DND-41 (cell line): ENCODE measurements at regions not wholly inside any gene's neighbourhood (a gene's known extent, or its start where the extent isn't known, plus 50 kb on each side); places are given as distances from the start of the nearest gene placed in this dataset.

Source experiments
- ATAC-seq: fragments of 200-7000 bp; cut with Tn5 transposase; 3 replicates; pipeline ENCODE4 v1.9.1; 2021; ENCODE audit warnings: low read depth; ENCODE audit not compliant: insufficient read depth
- DNase-seq: peaks from one replicate; pipeline ENCODE4 v3.0.0-alpha.2; 2020
- H2AFZ ChIP-seq: 2 replicates; pipeline ENCODE4 v1.6.0; 2012; ENCODE audit warnings: low read depth, low read length
- H3K27ac ChIP-seq: 2 replicates; pipeline ENCODE4 v1.5.1; 2012; ENCODE audit warnings: low read length, inconsistent platforms
- H3K27me3 ChIP-seq: fragments of 200-600 bp; sonication (generic); 2 replicates; pipeline ENCODE4 v1.6.0; 2012; ENCODE audit warnings: low read length, mild to moderate bottlenecking, inconsistent platforms; ENCODE audit not compliant: insufficient read depth, poor library complexity
- H3K36me3 ChIP-seq: 2 replicates; pipeline ENCODE4 v1.5.1; 2012; ENCODE audit warnings: low read length, inconsistent platforms; ENCODE audit not compliant: insufficient read depth
- H3K4me1 ChIP-seq: 2 replicates; pipeline ENCODE4 v1.5.1; 2012; ENCODE audit warnings: mild to moderate bottlenecking, low read length; ENCODE audit not compliant: insufficient read depth
- H3K4me2 ChIP-seq: 2 replicates; pipeline ENCODE4 v1.6.0; 2012; ENCODE audit warnings: mild to moderate bottlenecking, moderate library complexity, low read length, inconsistent platforms; ENCODE audit not compliant: insufficient read depth
- H3K4me3 ChIP-seq, 2 experiments: fragments of 200-600 bp in 1 of 2; shearing (Covaris generic) in 1 of 2; 2 replicates each; pipeline ENCODE4 v1.5.1; 2012 to 2016; ENCODE audit warnings: inconsistent platforms in 2 of 2, low read length in 2 of 2, mild to moderate bottlenecking in 2 of 2, low read depth in 1 of 2, moderate library complexity in 1 of 2
- H3K79me2 ChIP-seq: 2 replicates; pipeline ENCODE4 v1.6.0; 2012; ENCODE audit warnings: low read length, inconsistent platforms; ENCODE audit not compliant: insufficient read depth
- H3K9ac ChIP-seq: 2 replicates; pipeline ENCODE4 v1.6.0; 2012; ENCODE audit warnings: low read depth, mild to moderate bottlenecking, inconsistent platforms, low read length, moderate library complexity
- H3K9me3 ChIP-seq: 2 replicates; pipeline ENCODE4 v1.5.1; 2012; ENCODE audit warnings: low read length, moderate library complexity, mild to moderate bottlenecking, inconsistent platforms; ENCODE audit not compliant: insufficient read depth, severe bottlenecking
- H4K20me1 ChIP-seq: 2 replicates; pipeline ENCODE4 v1.6.0; 2012; ENCODE audit warnings: low read length; ENCODE audit not compliant: insufficient read depth
- CTCF ChIP-seq: IDR thresholded peaks from 2 replicates; pipeline ENCODE4 v1.5.1; 2012; ENCODE audit warnings: borderline replicate concordance, low read length, moderate library complexity, mild to moderate bottlenecking; ENCODE audit not compliant: poor library complexity, severe bottlenecking; ENCODE audit errors: extremely low read depth
- EZH2 ChIP-seq: IDR thresholded peaks from 3 replicates; pipeline ENCODE4 v1.6.1; 2012; ENCODE audit warnings: borderline replicate concordance, low read depth, mild to moderate bottlenecking, moderate library complexity, low read length, inconsistent platforms; ENCODE audit not compliant: severe bottlenecking

GRCh38 chr15:25068696-25069095, 113.9 kb downstream of the SNRPN start:
- no peaks in the 10 kb centered on the region for H3K79me2 ChIP-seq
- no peak overlapping the region for H3K9ac ChIP-seq
- peaks cover 100% of the 10 kb centered on the region for H3K36me3 ChIP-seq
- ATAC-seq (no peak), DNase-seq (no peak)
- H4K20me1 ChIP-seq = no peaks in the 10 kb centered on the region
- no peaks in the 10 kb centered on the region for H3K27me3 ChIP-seq
- peaks cover 99% of the 10 kb centered on the region for H3K9me3 ChIP-seq
- TF ChIP-seq EZH2 (no peak), CTCF (no peak)
- no peak overlapping the region for H3K4me2 ChIP-seq
- H3K4me3 ChIP-seq = no peak overlapping the region
- H2AFZ ChIP-seq = no peak overlapping the region
- H3K27ac ChIP-seq = no peak overlapping the region
- no peaks in the 10 kb centered on the region for H3K4me1 ChIP-seq

GRCh38 chr15:25070353-25070963, 115.7 kb downstream of the SNRPN start:
- ATAC-seq = no peak
- no peak overlapping the region for H3K4me3 ChIP-seq
- H3K79me2 ChIP-seq = no peaks in the 10 kb centered on the region
- H2AFZ ChIP-seq = no peak overlapping the region
- H3K4me2 ChIP-seq = no peak overlapping the region
- no peak for DNase-seq
- no peaks in the 10 kb centered on the region for H3K27me3 ChIP-seq
- no peaks in the 10 kb centered on the region for H3K4me1 ChIP-seq
- no peaks in the 10 kb centered on the region for H4K20me1 ChIP-seq
- H3K36me3 ChIP-seq = peaks cover 100% of the 10 kb centered on the region
- H3K27ac ChIP-seq = no peak overlapping the region
- TF ChIP-seq CTCF = no peak
- H3K9ac ChIP-seq = no peak overlapping the region
- H3K9me3 ChIP-seq = peaks cover 99% of the 10 kb centered on the region

- Histone ChIP-seq H3K9ac (no peak overlapping the region), H3K9me3 (peaks cover 98% of the 10 kb centered on the region), H3K27me3 (no peaks in the 10 kb centered on the region), H3K36me3 (peaks cover 100% of the 10 kb centered on the region), H3K4me2 (no peak overlapping the region), H3K27ac (no peak overlapping the region), H3K4me1 (no peaks in the 10 kb centered on the region), H4K20me1 (no peaks in the 10 kb centered on the region), H3K4me3 (no peak overlapping the region), H3K79me2 (no peaks in the 10 kb centered on the region), H2AFZ (no peak overlapping the region)
- TF ChIP-seq EZH2 (no peak), CTCF (no peak)
- no peak for DNase-seq
- ATAC-seq = no peak
Observed at GRCh38 chr15:25072857-25073476, 118.2 kb downstream of the SNRPN start.
